Thoracic aorta (tissue), 2 donors: ENCODE measurements at regions not wholly inside any gene's neighbourhood (a gene's known extent, or its start where the extent isn't known, plus 50 kb on each side); places are given as distances from the start of the nearest gene placed in this dataset.

ENCODE experiments used
- ATAC-seq: fragments of 150-250 bp; one replicate; pipeline ENCODE4 v1.8.0; 2017; ENCODE audit warnings: low read depth; ENCODE audit not compliant: insufficient number of reproducible peaks, low FRiP score
- DNase-seq: peaks from one replicate; pipeline ENCODE4 v3.0.0-alpha.2; 2020; ENCODE audit warnings: low spot score
- H3K27ac ChIP-seq, 2 donors: fragments of 200-600 bp; sonication (generic); 1 replicate in 1 of 2; 2 replicates in 1 of 2; pipeline ENCODE4 v1.5.1; 2016; ENCODE audit warnings: mild to moderate bottlenecking in 2 of 2, moderate library complexity in 2 of 2
- H3K27me3 ChIP-seq: fragments of 200-600 bp; sonication (generic); replicated peaks from 2 replicates; pipeline ENCODE4 v1.6.0; 2016; ENCODE audit warnings: mild to moderate bottlenecking; ENCODE audit not compliant: insufficient read depth
- H3K36me3 ChIP-seq: fragments of 200-600 bp; sonication (generic); one replicate; pipeline ENCODE4 v1.5.1; 2016
- H3K4me1 ChIP-seq, 2 donors: fragments of 200-600 bp; sonication (generic); 1 replicate in 1 of 2; 2 replicates in 1 of 2; pipeline versions ENCODE4 v1.5.1 to v1.6.0; 2016; ENCODE audit warnings: low read depth in 2 of 2, mild to moderate bottlenecking in 1 of 2; ENCODE audit not compliant: control insufficient read depth in 1 of 2
- H3K4me3 ChIP-seq: fragments of 200-600 bp; sonication (generic); 2 replicates; pipeline ENCODE4 v1.5.1; 2016; ENCODE audit warnings: mild to moderate bottlenecking
- H3K9me3 ChIP-seq: fragments of 200-600 bp; sonication (generic); 2 replicates; pipeline ENCODE4 v1.5.1; 2016
- TF ChIP-seq, protein P1 (sequence below): fragments of 200-600 bp; sonication (generic); IDR thresholded peaks from one replicate; pipeline ENCODE4 v1.5.1; 2019; ENCODE audit warnings: antibody characterized with exemption

DNA sequence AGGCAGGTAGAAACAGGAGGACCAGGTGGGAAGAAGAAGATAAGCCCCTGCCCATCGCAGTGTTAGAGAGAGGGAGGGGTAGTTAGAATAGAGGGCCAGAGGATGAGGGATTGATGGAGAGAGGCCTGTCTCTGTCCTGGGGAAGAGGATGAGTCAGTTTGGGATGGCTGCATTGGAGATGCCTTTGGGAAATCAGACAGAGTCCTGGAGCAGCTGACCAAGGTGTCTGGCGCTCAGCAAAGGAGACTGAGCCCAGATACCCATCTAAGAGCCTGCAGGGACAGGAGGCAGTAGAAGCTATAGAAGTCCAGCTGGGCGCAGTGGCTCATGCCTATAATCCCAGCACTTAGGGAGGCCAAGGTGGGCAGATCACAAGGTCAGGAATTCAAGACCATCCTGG lies 177.8 kb upstream of the HAAO start:
- peak overlapping the region; percentile 21 to 31 for H3K27ac ChIP-seq
- ATAC-seq (no peak), DNase-seq (no peak)
- TF ChIP-seq, protein P1, sequence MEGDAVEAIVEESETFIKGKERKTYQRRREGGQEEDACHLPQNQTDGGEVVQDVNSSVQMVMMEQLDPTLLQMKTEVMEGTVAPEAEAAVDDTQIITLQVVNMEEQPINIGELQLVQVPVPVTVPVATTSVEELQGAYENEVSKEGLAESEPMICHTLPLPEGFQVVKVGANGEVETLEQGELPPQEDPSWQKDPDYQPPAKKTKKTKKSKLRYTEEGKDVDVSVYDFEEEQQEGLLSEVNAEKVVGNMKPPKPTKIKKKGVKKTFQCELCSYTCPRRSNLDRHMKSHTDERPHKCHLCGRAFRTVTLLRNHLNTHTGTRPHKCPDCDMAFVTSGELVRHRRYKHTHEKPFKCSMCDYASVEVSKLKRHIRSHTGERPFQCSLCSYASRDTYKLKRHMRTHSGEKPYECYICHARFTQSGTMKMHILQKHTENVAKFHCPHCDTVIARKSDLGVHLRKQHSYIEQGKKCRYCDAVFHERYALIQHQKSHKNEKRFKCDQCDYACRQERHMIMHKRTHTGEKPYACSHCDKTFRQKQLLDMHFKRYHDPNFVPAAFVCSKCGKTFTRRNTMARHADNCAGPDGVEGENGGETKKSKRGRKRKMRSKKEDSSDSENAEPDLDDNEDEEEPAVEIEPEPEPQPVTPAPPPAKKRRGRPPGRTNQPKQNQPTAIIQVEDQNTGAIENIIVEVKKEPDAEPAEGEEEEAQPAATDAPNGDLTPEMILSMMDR, result no peak
- H3K36me3 ChIP-seq, result no peaks in the 10 kb centered on the region
- peaks cover 10 to 46% of the 10 kb centered on the region in 2 donors for H3K4me1 ChIP-seq
- H3K27me3 ChIP-seq, result no peaks in the 10 kb centered on the region
- H3K9me3 ChIP-seq, result no peaks in the 10 kb centered on the region
- no peak overlapping the region for H3K4me3 ChIP-seq

DNA sequence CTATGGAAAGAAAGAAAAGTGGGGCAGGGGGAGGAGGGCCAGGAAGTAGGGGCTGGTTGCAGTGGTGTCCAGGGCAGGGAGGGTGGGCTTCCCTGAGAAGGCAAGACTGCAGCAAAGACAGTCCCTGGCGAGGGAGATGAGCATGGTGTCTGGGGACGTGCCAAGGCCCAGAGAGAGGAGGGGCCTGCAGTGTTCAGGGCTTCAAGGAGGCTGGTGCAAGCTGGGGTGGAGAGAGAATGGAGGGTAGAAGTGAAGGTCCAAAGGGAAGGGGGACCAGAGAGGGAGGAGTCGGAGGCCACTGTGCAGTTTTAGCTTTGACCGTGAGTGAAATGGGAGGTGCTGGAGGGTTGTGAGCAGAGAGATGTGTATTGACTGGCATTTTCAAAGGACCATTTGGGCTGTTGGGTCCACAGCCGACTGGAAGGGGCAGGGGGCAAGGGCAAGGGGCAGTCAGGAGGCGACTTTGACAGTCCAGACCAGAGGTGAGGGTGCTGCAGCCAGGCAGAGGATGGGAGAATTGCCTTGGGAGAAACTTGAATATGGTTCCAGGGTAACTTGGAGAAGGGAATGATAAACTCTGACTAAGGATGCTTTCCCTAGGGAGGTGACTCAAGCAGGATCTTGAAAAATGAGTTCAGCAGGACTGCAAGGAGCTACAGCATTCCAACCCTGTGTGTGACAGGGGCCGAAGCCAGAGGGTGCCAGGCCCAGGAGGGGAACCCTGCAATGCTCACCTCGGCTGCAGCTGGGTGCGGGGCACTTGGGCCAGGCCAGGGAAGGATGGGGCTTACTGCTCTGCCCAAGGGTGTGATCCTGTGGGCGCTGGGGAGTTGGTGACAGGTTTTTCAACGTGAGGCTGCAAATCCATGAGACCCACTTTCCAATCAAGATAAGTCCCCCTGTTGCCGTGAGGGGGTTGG lies 177.1 kb upstream of the HAAO start:
- Histone ChIP-seq H3K4me1 (peaks cover 7 to 46% of the 10 kb centered on the region in 2 donors), H3K36me3 (no peaks in the 10 kb centered on the region), H3K27ac (peak overlapping the region; percentile 21 to 31), H3K4me3 (no peak overlapping the region), H3K9me3 (no peaks in the 10 kb centered on the region), H3K27me3 (no peaks in the 10 kb centered on the region)
- peak; percentile 47 for ATAC-seq
- TF ChIP-seq, protein P1, result no peak
- DNase-seq, result no peak

DNA sequence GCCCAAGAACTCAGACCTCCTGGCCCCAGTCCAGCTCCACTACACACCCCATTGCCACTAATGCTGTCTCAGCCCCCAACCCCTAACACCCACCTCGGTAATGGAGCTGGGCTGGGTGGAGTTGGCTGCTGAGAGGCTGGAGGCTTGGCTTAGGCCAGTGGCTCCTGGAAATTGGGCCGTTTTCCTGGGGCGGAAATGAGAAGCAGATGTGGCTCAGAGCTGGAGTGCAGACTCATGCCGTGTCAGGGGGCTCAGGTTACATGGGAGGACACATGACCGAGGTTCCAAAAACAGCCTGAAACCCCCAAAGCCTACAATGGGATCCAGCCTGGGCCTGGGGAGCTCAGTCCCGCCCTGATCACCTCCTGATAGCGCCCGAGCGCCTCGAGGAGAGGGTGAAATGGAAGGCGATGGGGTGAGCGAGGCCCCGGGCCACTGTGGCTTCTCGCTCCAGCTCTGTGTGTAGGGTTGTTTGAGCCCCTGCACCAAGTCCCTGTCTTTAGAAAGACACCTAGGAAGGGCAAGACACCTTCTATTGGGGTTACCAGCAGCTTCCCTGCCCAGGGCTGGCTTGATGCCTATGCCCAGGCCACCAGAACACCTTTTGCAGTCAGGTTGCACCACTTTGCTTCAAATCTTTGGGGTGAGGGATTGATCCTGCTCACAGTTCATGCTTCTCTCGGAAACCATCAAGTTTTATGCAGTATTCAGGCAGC lies 175.7 kb upstream of the HAAO start:
- Histone ChIP-seq H3K27ac (peak overlapping the region; percentile 48 to 64), H3K36me3 (no peaks in the 10 kb centered on the region), H3K4me3 (no peak overlapping the region), H3K9me3 (no peaks in the 10 kb centered on the region), H3K27me3 (no peaks in the 10 kb centered on the region), H3K4me1 (peaks cover 12 to 60% of the 10 kb centered on the region in 2 donors)
- no peak for DNase-seq
- TF ChIP-seq, protein P1, result no peak
- no peak for ATAC-seq

- DNase-seq, result no peak
- H3K4me1 ChIP-seq, result peaks cover 33 to 82% of the 10 kb centered on the region in 2 donors
- H3K27ac ChIP-seq, result no peak overlapping the region
Measured at GRCh38 chr2:42965910-42966309, 173.5 kb upstream of the HAAO start.

More at GRCh38 chr2:42965910-42966309, 173.5 kb upstream of the HAAO start:
- H3K36me3 ChIP-seq, result no peaks in the 10 kb centered on the region
- no peaks in the 10 kb centered on the region for H3K27me3 ChIP-seq
- no peak overlapping the region for H3K4me3 ChIP-seq
- TF ChIP-seq, protein P1, result no peak
- no peak for ATAC-seq
- no peaks in the 10 kb centered on the region for H3K9me3 ChIP-seq
